HG03460 (cell line): ENCODE measurements at regions not wholly inside any gene's neighbourhood (a gene's known extent, or its start where the extent isn't known, plus 50 kb on each side); places are given as distances from the start of the nearest gene placed in this dataset.
"Not testable (repeated sequence)": the region's sequence is repeated elsewhere in the genome, so short reads cannot be mapped to it uniquely, and the experiment has no call there.

ENCODE experiments used
- ATAC-seq: cut with Tn5 transposase; IDR thresholded peaks from one replicate; pipeline ENCODE4 v1.9.1; 2021; ENCODE audit not compliant: unreplicated experiment

DNA sequence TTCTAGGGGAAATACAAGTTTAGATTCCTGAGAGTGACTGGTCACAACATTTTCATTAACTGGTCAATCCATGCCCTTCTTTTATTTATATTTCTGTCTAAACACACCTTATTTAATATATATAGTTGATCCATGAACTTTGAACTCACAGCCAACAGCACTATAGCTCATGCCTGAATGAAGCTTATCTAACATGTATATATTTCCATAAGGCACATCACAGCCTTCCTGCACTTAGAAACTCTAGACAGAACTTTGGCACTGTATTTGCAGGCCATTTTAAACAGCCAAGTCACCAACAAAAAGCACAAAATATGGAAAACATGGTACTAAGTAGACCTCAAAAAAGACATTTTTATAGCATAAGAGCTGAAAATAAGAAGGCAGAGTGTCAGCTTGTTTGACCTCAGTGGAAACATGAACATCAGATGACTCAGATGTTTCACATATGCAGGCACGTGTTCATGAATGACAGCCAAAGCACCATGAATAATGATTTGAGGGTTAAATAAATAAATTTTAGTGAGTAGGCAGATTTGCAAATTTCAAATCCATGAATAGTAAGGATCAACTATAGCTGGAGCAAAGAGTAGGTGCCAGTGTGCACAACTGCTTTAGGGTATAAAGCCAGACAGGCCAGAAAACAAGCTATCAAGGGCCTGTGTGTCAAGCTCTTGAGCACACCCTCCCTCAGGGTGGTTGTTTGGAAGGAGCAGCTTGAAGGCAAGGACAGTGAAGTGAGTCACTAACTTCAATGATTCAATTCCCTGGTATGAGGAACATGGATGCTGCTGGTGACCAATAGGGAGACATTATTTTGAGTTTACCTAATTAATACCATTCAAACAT, 88.9 kb upstream of the NT5E start:
- ATAC-seq, result no peak

DNA sequence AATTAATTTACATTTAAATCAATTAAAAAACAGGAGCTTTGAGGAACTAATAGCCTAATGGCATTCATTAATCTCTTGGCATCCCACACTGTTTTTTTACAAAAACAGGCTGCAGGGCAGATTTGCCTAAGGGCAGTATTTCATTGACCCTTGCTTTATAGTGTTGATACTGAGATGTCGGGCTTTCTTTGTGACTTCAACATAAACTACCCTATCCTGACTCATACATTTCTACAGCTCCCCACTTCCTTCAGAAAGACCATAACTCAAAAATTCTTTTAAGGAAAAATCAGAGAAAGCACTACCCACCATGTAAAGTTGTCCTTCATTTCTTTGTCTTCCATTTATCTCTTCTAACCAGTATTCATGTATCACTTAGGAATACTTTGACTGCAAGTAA, 92.2 kb upstream of the NT5E start:
- ATAC-seq, result no peak

DNA sequence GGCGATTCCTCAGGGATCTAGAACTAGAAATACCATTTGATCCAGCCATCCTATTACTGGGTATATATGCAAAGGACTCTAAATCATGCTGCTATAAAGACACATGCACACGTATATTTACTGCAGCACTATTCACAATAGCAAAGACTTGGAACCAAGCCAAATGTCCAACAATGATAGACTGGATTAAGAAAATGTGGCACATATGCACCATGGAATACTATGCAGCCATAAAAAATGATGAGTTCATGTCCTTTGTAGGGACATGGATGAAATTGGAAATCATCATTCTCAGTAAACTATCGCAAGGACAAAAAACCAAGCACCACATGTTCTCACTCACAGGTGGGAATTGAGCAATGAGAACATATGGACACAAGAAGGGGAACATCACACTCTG, 93.1 kb upstream of the NT5E start:
- ATAC-seq, result not testable (repeated sequence)

DNA sequence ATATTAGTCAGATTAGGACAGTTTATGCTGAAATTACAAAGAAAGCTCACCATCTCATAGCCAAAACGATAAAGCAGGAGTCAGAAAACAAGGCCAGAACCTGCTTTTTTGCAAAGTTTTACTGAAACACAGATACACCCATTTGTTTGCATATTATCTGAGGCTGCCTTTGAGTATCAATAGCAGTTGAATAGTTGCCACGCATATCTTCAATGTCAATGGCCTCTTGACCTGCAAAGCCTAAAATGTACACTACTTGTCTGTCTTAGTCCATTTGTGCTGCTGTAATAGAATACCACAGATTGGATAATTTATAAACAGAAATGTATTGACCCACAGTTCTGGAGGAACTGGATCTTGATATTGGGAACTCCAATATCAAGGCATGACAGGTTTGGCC, 94.1 kb upstream of the NT5E start:
- no peak for ATAC-seq

DNA sequence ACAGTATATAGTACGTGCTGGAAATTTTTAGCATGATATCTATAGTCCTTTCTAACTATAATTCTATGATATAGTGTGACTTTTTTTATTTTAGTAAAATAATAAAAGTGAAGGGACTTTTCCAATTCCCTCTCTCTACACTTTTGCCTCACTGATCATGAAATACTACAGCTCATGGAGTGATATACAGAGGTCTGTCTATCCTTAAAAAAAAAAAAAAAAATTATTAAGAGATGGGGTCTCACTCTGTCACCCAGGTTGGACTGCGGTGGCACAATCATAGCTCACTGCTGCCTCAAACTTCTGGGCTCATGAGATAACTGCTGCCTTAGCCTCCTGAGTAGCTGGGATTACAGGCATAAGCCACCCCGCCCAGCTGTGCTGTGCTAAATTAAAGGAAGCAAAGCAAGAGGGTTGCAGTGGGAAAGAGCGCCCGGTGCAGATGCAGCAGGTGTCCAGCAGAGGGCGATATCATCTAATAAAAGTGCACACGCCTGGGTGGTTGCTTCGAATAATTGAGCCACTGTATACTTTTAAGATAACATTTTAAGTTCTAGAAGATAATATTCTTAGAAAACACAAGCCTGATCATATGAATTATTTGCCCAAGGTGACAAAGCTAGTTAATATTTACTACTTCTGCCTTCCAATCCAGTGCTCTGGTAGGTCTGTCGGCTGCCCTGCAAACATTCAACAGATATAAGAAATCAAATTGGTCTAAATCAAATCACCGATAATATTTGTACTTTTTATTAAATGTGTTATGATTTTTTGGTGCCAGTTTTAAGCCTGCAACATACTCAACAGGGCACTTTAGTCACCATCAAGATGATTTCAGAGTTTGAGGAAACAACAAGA, 94.9 kb upstream of the NT5E start:
- peak; percentile 95 for ATAC-seq

- no peak for ATAC-seq
Observed at GRCh38 chr6:85353012-85353411, 96.9 kb upstream of the NT5E start.

DNA sequence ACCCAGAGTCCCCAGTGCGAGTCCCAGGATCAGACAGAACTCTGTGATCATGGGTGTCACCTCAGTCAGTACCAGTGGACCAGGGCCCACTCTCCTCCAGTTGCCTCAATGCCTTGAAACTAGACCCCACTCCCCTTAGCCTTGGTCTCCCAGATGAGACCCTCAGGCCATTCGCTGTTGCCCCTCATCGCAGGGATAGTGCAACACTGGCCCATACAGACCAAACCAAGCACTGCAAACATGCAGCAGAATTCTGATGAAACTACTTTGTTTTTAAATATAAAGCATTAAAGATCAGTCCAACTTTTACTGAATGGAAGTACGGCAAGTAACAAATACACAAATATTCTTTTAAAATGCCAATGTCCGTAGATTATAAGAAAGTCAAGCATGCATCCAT, 101.2 kb upstream of the NT5E start:
- no peak for ATAC-seq

GRCh38 chr6:85347812-85348211, 102.1 kb upstream of the NT5E start:
- ATAC-seq, result no peak

- no peak for ATAC-seq
Observed at GRCh38 chr6:85346196-85346595, 103.7 kb upstream of the NT5E start.

- ATAC-seq, result no peak
Observed at GRCh38 chr6:85344996-85345395, 104.9 kb upstream of the NT5E start.

DNA sequence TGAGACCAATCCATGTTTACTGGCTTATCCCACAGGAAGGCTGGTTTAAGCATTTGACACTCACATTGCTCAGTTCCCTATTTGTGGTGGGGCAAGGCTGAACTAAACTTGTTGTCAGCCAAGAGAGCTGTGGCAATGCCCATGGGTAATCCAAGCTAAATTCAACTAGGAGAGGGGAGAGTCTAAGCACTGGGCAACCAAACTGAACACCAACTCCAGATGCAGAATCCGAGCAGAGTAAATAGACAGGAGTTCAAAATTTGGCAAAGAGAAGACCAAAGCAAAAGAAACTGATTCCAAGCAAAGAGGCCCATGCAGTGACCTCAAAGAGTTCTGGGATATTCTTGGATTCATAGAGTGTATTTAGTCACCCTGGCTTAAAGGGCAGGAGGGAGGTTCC, 106.5 kb upstream of the NT5E start:
- ATAC-seq, result no peak

GRCh38 chr6:85329196-85329595, 120.7 kb upstream of the NT5E start:
- no peak for ATAC-seq

DNA sequence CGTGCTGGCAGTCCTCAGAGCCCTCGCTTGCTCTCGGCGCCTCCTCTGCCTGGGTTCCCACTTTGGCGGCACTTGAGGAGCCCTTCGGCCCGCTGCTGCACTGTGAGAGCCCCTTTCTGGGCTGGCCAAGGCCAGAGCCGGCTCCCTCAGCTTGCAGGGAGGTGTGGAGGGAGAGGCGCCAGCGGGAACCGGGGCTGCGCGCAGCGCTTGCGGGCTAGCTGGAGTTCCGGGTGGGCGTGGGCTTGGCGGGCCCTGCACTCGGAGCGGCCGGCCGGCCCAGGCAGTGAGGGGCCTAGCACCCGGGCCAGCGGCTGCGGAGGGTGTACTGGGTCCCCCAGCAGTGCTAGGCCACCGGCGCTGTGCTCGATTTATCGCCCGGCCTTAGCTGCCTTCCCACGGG, 124.1 kb upstream of the NT5E start:
- not testable (repeated sequence) for ATAC-seq

- peak; percentile 81 for ATAC-seq
Observed at GRCh38 chr6:85323435-85324040, 126.3 kb upstream of the NT5E start.

GRCh38 chr6:85322446-85323105, 127.3 kb upstream of the NT5E start:
- no peak for ATAC-seq

DNA sequence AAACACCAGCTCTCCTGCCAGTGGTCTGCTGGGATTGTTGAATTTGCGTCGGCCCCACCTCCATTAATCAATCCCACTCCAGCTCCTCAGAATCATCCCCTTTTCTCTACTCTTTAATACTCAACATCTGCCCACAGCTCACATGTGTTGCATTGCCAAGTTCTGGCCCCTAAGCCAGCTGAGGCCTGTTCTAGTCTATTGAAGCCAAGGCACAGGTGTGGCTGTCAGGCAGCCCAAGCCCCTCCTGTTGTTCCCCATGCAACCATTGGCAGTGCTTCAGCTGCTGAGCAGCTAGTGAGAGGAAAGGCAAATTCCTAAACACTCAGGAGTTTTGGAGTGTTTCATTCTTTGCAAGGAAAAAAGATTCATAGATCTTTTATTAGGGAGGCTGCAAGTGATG, 128.0 kb upstream of the NT5E start:
- ATAC-seq, result no peak

DNA sequence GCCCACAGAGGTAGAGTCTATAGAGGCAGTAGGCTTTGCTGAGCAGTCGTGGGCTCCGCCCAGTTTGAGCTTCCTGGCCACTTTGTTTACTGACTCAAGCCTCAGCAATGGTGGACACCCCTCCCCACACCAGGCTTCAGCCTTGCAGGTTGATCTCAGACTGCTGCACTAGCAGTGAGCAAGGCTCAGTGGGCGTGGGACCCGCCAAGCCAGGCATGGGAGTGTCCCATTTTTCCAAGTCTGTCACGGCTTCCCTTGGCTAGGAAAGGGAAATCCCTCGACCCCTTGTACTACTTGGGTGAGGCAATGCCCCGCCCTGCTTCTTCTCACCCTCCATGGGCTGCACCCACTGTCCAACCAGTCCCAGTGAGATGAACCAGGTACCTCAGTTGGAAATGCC, 135.3 kb upstream of the NT5E start:
- no peak for ATAC-seq

GRCh38 chr6:85300581-85300980, 149.3 kb upstream of the NT5E start:
- ATAC-seq, result no peak

DNA sequence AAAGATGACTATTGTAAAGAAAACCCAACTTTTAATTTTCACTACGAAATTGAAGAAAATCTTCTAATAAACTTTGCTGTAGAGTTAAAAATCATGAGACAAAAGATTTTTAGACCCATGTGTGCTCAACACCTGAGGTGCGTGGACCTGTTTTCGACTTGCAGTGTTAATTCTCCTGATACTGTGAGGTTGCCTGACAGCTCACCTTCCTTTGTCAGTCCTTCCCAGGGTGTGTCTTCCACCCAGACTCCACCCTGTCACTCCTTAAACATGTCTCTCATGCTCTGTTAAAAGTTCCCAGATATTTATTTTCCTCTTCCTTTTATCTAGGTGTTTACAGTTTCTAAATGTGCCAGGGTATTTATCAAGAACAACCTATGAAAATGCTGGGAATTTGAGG, 151.3 kb upstream of the NT5E start:
- ATAC-seq, result no peak

GRCh38 chr6:85291326-85291725, 158.6 kb upstream of the NT5E start:
- no peak for ATAC-seq

DNA sequence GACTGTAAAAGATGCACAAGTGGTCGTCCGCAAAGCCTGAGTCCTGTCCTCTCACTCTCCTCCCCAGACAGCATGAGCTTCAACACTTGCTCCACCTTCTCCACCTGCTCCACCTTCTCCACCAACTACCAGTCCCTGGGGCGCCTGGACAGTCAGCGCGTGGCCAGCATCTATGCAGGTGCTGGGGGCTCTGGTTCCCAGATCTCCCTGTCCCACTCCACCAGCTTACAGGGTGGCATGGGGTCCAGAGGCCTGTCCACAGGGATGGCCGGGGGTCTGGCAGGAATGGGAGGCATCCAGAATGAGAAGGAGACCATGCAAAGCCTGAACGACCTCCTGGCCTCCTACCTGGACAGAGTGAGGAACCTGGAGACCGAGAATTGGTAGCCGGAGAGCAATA, 162.2 kb upstream of the NT5E start:
- ATAC-seq, result no peak
